ENCODE measurements at regions not wholly inside any gene's neighbourhood (a gene's known extent, or its start where the extent isn't known, plus 50 kb on each side); places are given as distances from the start of the nearest gene placed in this dataset.

DNA sequence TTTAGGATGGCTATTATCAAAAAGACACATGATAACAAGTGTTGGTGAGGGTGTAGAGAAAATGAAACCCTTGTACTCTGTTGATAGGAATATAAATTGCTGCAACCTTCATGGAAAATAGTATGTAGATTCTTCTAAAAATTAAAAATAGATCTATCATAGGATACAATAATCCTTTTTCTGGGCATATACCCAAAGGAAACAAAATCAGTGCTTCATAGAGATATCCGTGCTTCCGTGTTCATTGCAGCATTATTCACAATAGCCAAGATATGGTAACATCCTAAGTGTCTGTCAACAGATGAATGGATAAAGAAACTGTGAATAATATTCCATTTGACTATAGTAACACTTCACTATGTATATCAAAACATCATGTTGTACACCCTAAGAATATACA, 106.7 kb downstream of the MIS18A start:
- TF ChIP-seq POLR2AphosphoS5 (IDR thresholded peaks at IDR 0.05; ENCODE audit: low read depth, low read length), result no peak
- TF ChIP-seq SIN3A (IDR thresholded peaks at IDR 0.05; ENCODE audit: borderline replicate concordance, insufficient read depth, low read length), result no peak
- no peak for TF ChIP-seq FOXP2 (optimal IDR thresholded peaks at IDR 0.05; ENCODE audit: borderline replicate concordance, extremely low read depth, extremely low read length, insufficient read depth)
- TF ChIP-seq TAF1 (IDR thresholded peaks at IDR 0.05; ENCODE audit: borderline replicate concordance, insufficient read depth, low read length), result no peak
- TF ChIP-seq, protein P1, sequence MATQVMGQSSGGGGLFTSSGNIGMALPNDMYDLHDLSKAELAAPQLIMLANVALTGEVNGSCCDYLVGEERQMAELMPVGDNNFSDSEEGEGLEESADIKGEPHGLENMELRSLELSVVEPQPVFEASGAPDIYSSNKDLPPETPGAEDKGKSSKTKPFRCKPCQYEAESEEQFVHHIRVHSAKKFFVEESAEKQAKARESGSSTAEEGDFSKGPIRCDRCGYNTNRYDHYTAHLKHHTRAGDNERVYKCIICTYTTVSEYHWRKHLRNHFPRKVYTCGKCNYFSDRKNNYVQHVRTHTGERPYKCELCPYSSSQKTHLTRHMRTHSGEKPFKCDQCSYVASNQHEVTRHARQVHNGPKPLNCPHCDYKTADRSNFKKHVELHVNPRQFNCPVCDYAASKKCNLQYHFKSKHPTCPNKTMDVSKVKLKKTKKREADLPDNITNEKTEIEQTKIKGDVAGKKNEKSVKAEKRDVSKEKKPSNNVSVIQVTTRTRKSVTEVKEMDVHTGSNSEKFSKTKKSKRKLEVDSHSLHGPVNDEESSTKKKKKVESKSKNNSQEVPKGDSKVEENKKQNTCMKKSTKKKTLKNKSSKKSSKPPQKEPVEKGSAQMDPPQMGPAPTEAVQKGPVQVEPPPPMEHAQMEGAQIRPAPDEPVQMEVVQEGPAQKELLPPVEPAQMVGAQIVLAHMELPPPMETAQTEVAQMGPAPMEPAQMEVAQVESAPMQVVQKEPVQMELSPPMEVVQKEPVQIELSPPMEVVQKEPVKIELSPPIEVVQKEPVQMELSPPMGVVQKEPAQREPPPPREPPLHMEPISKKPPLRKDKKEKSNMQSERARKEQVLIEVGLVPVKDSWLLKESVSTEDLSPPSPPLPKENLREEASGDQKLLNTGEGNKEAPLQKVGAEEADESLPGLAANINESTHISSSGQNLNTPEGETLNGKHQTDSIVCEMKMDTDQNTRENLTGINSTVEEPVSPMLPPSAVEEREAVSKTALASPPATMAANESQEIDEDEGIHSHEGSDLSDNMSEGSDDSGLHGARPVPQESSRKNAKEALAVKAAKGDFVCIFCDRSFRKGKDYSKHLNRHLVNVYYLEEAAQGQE (IDR thresholded peaks at IDR 0.05; ENCODE audit: insufficient read depth in 1 of 2, low read depth in 2 of 2, low read length in 2 of 2), result no peak

DNA sequence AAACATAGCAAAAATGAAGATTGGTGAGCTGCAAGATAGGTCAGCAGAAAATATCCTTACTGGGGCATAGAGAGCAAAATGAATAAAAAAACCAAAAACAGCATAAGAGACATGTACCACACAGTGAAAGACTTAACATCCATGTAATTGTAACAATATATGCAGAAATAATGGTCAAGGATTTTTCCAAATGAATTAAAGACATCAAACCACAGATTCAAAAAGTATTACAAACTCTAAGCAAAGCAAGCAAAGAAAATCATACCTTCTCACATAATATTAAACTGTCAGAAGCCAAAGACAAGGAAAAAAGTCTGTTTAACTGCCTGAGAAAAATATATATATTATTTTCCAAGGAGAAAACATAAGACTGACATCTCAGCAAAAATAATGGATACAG, 111.3 kb downstream of the MIS18A start:
- TF ChIP-seq SIN3A (IDR thresholded peaks at IDR 0.05; ENCODE audit: borderline replicate concordance, insufficient read depth, low read length) (no peak), TAF1 (IDR thresholded peaks at IDR 0.05; ENCODE audit: borderline replicate concordance, insufficient read depth, low read length) (no peak), POLR2AphosphoS5 (IDR thresholded peaks at IDR 0.05; ENCODE audit: low read depth, low read length) (no peak), FOXP2 (optimal IDR thresholded peaks at IDR 0.05; ENCODE audit: borderline replicate concordance, extremely low read depth, extremely low read length, insufficient read depth) (no peak)
- TF ChIP-seq, protein P1 (IDR thresholded peaks at IDR 0.05; ENCODE audit: insufficient read depth in 1 of 2, low read depth in 2 of 2, low read length in 2 of 2), result no peak

DNA sequence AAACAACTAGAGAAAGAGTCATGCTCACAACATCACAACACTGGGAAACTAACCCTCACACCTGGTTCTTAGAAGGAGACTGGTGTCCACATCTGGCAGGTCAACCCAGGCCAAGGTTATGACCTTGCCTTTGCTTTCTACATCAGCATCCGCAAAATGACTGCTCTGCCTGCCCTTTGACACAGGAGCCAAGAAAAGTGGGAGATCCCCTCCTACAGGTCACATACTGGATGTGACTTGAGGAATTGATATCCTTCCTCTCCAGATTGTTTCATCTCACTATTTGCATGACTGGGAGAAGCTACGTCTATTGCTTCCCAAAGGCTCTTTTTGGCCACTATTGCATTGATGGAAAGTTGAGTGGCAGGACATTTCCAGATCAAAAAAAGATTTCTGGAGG, 115.5 kb downstream of the MIS18A start:
- TF ChIP-seq, protein P1 (IDR thresholded peaks at IDR 0.05; ENCODE audit: insufficient read depth in 1 of 2, low read depth in 2 of 2, low read length in 2 of 2), result no peak
- TF ChIP-seq SIN3A (IDR thresholded peaks at IDR 0.05; ENCODE audit: borderline replicate concordance, insufficient read depth, low read length), result no peak
- no peak for TF ChIP-seq POLR2AphosphoS5 (IDR thresholded peaks at IDR 0.05; ENCODE audit: low read depth, low read length)
- no peak for TF ChIP-seq TAF1 (IDR thresholded peaks at IDR 0.05; ENCODE audit: borderline replicate concordance, insufficient read depth, low read length)
- no peak for TF ChIP-seq FOXP2 (optimal IDR thresholded peaks at IDR 0.05; ENCODE audit: borderline replicate concordance, extremely low read depth, extremely low read length, insufficient read depth)

DNA sequence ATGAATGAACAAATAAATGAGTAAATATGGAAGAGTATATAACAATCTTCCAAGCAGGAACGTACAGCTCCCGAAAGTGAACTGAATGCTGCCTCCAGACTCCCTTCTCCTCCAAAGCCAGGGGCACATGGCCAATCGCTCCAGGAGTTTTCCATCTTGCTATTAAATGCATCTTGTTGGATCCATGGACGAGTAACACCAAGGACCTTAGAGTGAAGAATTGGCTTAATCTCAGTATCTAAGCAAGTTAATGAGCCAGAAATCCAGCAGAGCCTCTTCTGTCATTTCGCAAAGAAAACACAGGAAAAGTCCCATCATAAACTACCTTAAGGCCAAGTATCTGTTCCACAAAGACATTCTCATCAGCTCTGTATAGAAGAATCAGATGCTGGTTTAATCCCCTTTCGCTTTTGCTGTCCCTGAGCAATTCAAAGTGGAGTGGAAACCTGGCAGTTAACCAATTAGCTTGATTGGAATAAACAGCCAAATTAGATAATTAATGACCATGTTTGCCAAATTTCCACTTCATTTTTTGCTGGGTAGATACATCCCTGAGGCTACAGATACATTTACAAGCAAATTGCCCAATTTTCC, 116.0 kb downstream of the MIS18A start:
- TF ChIP-seq, protein P1 (IDR thresholded peaks at IDR 0.05; ENCODE audit: insufficient read depth in 1 of 2, low read depth in 2 of 2, low read length in 2 of 2), result no peak
- TF ChIP-seq TAF1 (IDR thresholded peaks at IDR 0.05; ENCODE audit: borderline replicate concordance, insufficient read depth, low read length) (no peak), POLR2AphosphoS5 (IDR thresholded peaks at IDR 0.05; ENCODE audit: low read depth, low read length) (no peak)

DNA sequence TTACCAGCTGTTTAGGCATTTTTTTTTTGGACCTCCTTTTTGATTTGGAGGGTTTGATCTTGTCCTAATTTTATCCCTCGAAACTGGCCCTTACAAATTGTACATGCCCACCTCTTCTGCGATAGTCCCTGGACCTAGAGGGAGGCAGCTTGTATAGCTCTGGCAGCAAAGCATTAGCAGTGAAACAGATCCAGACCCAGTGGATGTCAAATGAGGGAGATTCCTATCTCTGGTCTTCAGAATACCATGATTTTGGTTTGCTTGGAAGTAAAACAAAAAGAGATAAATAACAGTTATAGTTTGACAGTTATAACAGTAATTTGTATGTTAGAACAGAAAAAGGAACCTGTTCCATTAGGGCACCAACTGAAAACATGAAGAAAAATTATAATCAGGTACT, 123.6 kb downstream of the MIS18A start:
- TF ChIP-seq FOXP2 (optimal IDR thresholded peaks at IDR 0.05; ENCODE audit: borderline replicate concordance, extremely low read depth, extremely low read length, insufficient read depth), result no peak
- TF ChIP-seq TAF1 (IDR thresholded peaks at IDR 0.05; ENCODE audit: borderline replicate concordance, insufficient read depth, low read length), result no peak
- TF ChIP-seq, protein P1 (IDR thresholded peaks at IDR 0.05; ENCODE audit: insufficient read depth in 1 of 2, low read depth in 2 of 2, low read length in 2 of 2), result no peak
- no peak for TF ChIP-seq SIN3A (IDR thresholded peaks at IDR 0.05; ENCODE audit: borderline replicate concordance, insufficient read depth, low read length)
- TF ChIP-seq POLR2AphosphoS5 (IDR thresholded peaks at IDR 0.05; ENCODE audit: low read depth, low read length), result no peak

Measured in PFSK-1 (cell line).